HG03558 (cell line): ENCODE measurements at regions not wholly inside any gene's neighbourhood (a gene's known extent, or its start where the extent isn't known, plus 50 kb on each side); places are given as distances from the start of the nearest gene placed in this dataset.
A peak's percentile ranks its signal among the peaks of the same experiment; 100 is the strongest.

Experiments
- ATAC-seq: cut with Tn5 transposase; IDR thresholded peaks from one replicate; pipeline ENCODE4 v1.9.1; 2021; ENCODE audit warnings: moderate number of reproducible peaks; ENCODE audit not compliant: unreplicated experiment; ENCODE audit errors: extremely low read depth

GRCh38 chr10:10538326-10538725 is 479.3 kb upstream of the CELF2 start:
- no peak for ATAC-seq

- no peak for ATAC-seq
These were observed 477.3 kb upstream of the CELF2 start for GRCh38 chr10:10540398-10540797.

GRCh38 chr10:10542477-10542876 is 475.2 kb upstream of the CELF2 start:
- no peak for ATAC-seq

- ATAC-seq: no peak
These were observed 472.8 kb upstream of the CELF2 start for GRCh38 chr10:10544890-10545289.

- ATAC-seq: no peak
These were observed 471.9 kb upstream of the CELF2 start for GRCh38 chr10:10545771-10546170.

- no peak for ATAC-seq
These were observed 465.9 kb upstream of the CELF2 start for GRCh38 chr10:10551596-10552301.

DNA sequence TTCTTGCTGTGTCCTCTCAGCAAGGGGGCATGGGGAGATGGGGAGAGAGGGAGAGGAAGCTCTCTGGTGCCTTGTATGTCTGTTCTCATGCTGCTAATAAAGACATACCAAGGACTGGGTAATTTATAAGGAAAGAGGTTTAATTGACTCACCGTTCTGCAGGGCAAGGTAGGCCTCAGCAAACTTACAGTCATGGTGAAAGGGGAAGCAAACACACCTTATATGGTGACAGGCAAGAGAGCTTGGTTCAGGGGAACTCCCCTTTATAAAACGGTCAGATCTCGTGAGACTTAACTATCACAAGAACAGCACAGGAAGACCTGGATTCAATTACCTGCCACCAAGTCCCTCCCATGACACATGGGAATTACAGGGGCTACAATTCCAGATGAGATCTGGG is 464.7 kb upstream of the CELF2 start:
- no peak for ATAC-seq

DNA sequence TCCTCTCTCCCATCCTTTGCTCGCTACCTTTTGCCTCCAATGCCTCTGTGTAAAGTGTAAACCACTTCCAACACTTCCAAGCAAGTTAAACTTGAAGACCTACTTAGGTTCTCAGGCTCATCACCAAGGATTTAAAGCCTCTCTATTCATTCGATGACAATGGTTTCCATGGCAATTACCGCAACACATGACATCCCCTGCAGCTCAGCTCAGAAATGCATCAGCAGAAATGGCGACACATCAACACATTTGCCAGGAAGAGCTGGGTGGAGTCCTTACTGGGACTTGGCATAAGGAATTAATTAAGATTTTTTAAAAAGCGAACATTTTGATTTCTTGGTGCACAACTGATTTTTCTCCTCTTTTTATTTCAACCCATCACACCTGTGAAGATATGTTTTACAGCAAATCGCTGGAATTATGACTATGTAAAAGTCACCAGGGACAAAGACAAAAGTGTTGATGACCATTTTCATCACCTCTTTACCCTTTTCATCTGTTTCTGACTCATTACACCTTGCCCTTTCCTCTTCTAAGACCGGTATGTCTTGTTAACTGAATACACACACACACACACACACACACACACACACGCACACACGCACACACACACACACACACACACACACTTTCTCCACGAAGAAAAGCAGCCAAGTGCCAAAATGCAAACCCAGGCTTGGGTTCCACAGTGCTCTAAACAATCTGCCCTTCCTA is 453.4 kb upstream of the CELF2 start:
- ATAC-seq: no peak

DNA sequence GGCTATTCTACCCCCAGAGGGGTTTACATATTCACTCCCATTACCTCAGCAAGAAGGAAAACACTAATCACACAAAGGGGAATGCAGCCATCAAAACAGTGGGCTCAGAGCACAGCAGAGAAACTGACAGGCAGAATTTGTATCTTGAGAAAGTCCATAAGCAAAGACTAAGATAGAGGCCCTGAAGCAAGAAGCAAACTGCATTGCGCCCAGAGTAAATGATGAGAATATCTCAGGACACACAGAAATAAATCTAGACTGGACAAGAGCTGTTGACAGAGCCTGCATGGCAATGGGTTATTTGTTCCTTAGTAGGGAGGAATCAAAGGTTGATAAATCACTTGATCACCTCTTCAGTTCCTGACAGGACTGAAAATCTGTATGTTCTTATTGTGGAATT is 440.7 kb upstream of the CELF2 start:
- ATAC-seq: no peak

GRCh38 chr10:10579709-10580108 is 438.0 kb upstream of the CELF2 start:
- ATAC-seq: no peak

DNA sequence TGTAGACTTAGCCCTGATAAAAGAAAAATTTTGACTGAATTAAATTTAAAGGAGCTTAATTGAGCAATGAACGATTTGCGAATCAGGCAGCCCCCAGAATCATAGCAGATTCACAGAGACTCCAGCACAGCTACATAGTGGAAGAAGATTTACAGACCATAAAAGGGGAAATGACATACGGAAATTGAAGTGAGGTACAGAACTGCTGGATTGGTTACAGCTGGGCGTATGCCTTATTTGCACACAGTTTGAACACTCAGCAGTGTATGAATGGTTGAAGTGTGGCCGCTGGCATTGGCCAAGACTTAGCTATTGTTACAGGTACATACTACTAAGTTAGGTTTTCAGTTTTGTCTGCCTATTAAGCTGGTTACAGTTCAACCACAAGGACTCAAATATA is 433.5 kb upstream of the CELF2 start:
- no peak for ATAC-seq

DNA sequence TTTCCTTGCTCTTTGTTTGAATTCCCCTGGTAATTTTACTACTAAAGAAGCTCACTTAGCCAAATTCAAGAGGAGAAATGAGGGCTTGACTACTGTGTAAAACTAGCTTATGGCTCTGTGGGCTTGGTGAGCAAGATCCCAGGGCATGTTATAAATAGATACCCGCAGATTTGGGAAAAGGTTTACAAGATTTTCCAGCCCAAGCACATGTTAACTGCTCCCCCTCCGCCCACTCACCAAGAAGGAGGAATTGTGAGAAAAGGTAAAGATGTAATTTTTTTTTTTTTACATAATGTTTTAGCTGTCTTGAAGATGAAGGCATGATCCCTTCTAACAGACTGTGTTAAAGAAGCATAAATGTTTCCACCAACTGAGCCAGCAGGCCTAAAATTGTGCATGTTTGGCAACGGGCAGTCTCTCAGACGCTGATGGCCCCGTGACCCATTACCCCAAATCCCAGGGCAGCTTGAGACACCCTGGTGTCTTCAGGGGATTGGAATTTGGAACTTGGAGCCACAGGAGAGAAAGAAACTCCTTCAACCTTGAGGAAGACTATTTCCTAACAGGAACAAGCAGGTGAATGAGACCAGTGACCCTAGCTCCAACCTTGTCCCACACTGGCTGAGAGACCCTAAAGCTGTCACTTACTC is 429.8 kb upstream of the CELF2 start:
- no peak for ATAC-seq

DNA sequence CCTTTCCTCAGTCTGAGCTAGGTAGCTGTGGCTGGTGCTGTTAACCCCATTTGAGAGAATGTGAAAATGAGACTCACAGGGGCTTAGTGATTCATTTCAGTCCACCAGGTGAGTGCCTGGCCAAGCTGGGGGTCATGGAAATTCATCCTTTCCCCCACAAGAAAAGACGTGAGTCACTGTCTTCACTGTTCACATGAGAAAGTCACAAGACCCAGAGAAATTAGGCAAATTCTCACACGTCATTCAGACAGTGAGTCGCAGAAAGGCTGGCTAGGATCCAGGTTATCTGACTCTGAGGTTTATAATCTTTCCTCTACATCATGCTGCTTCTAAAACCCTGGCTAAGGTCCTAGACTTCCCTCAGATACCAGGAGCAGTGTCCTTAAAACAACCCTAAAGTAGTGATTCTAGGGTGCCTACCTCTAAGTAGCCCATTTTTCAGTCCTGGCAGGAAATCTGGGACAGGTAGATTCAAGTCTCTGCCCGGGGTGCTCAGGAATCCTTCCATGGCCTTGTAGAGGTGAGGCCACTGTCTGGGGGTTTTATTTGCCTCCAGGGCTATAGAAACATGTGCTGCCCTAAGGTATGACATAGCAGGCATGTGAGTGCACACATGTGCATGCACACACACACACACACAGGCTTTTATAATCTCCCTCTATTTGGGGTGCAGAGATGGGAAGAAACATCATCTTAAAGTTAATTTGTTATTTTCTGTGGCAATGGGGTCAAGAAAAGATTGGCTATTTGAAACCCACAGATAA is 427.9 kb upstream of the CELF2 start:
- ATAC-seq: peak; percentile 72

GRCh38 chr10:10591715-10592341 is 425.8 kb upstream of the CELF2 start:
- no peak for ATAC-seq

GRCh38 chr10:10596256-10596655 is 421.4 kb upstream of the CELF2 start:
- ATAC-seq: no peak

GRCh38 chr10:10598297-10598696 is 419.4 kb upstream of the CELF2 start:
- peak; percentile 78 for ATAC-seq

- no peak for ATAC-seq
These were observed 417.7 kb upstream of the CELF2 start for GRCh38 chr10:10600004-10600403.

DNA sequence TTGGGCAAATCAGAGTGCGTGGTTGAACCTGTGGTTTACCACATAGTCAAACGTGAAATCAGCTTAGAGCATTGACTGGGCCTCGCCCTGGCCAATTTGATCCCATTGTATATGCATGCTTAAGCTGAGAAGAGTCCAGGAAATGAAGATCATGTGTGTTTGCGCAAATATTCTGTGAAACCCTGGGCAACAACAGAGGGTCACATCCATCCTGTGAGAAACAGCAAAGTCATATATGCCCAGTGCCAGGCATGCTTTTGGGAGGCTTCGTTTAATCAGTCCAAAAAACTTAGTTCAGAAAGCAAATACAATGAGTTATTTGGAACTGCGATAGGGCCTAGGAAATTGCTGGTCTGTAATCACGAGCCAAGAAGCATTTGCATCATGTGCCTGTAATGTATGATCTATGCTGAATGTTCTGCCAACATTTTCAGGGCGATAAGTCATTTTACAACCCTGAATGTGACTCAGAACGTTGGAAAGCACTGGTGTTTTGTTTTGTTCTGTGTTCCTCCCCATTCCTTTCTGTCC is 412.1 kb upstream of the CELF2 start:
- ATAC-seq: no peak

GRCh38 chr10:10609379-10609955 is 408.2 kb upstream of the CELF2 start:
- no peak for ATAC-seq

DNA sequence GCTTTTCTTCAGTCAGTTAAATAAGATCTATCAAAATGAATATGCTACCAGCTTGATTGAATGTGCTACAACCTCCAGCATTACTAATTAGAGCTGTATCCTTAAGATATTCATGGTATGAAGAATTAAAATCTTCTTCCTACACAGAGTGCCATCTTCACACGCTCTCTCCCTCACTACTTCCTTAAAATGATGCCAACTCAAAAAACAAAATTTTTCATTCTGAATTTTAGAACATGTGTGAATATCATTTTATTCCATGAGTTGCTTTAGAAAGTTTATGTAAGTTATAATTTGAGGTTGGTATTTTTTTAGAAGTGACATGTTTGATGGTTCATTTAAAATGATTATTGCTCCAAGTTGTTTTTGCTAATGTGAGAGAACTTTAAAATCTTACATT is 407.5 kb upstream of the CELF2 start:
- ATAC-seq: no peak
